ENCODE measurements at regions not wholly inside any gene's neighbourhood (a gene's known extent, or its start where the extent isn't known, plus 50 kb on each side); places are given as distances from the start of the nearest gene placed in this dataset.

DNA sequence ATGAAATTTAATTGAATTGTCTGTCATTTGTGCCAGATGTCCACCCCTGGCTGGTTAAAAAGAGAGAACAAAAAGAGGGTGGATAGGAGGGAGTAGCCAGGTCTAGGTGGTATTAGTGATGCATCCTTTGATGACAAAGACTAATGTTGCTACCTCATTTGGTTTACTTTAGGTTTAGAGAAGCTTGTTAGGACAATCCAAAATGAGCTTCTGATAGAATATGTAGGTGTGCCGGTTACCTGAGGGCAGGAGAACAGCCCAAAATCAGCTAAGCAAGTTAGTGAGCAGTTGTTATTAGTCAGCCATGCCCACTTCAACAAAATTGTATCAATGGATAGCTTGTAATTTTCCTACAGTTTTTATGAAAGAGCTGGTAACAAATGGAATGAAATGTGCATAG is 61.4 kb upstream of the PTGS2 start:
- TF ChIP-seq, protein P1, sequence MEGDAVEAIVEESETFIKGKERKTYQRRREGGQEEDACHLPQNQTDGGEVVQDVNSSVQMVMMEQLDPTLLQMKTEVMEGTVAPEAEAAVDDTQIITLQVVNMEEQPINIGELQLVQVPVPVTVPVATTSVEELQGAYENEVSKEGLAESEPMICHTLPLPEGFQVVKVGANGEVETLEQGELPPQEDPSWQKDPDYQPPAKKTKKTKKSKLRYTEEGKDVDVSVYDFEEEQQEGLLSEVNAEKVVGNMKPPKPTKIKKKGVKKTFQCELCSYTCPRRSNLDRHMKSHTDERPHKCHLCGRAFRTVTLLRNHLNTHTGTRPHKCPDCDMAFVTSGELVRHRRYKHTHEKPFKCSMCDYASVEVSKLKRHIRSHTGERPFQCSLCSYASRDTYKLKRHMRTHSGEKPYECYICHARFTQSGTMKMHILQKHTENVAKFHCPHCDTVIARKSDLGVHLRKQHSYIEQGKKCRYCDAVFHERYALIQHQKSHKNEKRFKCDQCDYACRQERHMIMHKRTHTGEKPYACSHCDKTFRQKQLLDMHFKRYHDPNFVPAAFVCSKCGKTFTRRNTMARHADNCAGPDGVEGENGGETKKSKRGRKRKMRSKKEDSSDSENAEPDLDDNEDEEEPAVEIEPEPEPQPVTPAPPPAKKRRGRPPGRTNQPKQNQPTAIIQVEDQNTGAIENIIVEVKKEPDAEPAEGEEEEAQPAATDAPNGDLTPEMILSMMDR (conservative IDR thresholded peaks at IDR 0.05; ENCODE audit: low read depth, low read length) = no peak
- no peak for TF ChIP-seq MAZ (IDR thresholded peaks at IDR 0.05; ENCODE audit: borderline replicate concordance, low read depth, low read length)
- no peak for TF ChIP-seq POLR2A (IDR thresholded peaks at IDR 0.05; ENCODE audit: low read depth, low read length)
- TF ChIP-seq MXI1 (IDR thresholded peaks at IDR 0.05; ENCODE audit: borderline replicate concordance, low read depth, low read length) = no peak
- no peak for TF ChIP-seq RAD21 (IDR thresholded peaks at IDR 0.05; ENCODE audit: low read length)
- no peak for TF ChIP-seq NFE2L2 (IDR thresholded peaks at IDR 0.05; ENCODE audit: low read depth, low read length)
- no peak for TF ChIP-seq MAFK (IDR thresholded peaks at IDR 0.05; ENCODE audit: low read depth, low read length)
- TF ChIP-seq BHLHE40 (IDR thresholded peaks at IDR 0.05; ENCODE audit: low read depth, low read length) = no peak
